Globus pallidus (tissue), 1 donor: ENCODE measurements at regions not wholly inside any gene's neighbourhood (a gene's known extent, or its start where the extent isn't known, plus 50 kb on each side); places are given as distances from the start of the nearest gene placed in this dataset.
"Not testable (repeated sequence)": the region's sequence is repeated elsewhere in the genome, so short reads cannot be mapped to it uniquely, and the experiment has no call there.

ENCODE experiments used
- DNase-seq: peaks from one replicate; pipeline ENCODE4 v3.0.0-alpha.2; 2015; ENCODE audit warnings: low spot score

DNA sequence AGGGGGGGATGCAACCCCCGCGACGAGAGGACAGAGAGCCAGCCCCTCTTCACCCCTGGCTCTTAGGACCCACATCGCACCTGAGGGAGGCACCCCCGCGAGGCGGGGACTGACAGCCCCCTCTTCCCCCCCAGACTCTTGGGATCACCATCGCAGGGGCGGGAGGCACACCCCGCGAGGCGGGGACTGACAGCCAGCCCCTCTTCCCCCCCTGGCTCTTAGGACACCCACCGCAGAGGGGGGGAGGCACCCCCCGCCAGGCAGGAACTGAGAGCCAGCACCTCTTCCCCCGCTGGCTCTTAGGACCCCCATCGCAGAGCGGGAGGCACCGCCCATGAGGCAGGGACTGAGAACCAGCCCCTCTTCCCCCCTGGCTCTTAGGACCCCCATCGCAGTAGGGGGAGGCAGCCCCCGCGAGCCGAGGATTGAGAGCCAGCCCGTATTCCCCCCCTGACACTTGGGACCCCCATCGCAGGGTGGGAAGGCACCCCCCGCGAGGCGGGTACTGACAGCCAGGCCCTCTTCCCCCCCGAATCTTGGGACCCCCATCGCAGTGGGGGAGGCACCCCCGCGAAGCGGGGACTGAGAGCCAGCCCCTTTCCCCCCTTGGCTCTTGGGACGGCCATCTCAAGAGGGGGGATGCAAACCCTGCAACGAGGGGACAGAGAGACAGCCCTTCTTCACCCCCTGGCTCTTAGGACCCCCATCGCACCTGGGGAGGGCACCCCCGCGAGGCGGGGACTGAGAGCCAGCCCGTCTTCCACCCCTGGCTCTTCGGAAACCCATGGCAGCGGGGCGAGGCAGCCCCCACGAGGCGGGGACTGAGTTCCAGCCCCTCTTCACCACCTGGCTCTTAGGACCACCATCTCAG is 2425.1 kb upstream of the PCDH20 start:
- no peak for DNase-seq

DNA sequence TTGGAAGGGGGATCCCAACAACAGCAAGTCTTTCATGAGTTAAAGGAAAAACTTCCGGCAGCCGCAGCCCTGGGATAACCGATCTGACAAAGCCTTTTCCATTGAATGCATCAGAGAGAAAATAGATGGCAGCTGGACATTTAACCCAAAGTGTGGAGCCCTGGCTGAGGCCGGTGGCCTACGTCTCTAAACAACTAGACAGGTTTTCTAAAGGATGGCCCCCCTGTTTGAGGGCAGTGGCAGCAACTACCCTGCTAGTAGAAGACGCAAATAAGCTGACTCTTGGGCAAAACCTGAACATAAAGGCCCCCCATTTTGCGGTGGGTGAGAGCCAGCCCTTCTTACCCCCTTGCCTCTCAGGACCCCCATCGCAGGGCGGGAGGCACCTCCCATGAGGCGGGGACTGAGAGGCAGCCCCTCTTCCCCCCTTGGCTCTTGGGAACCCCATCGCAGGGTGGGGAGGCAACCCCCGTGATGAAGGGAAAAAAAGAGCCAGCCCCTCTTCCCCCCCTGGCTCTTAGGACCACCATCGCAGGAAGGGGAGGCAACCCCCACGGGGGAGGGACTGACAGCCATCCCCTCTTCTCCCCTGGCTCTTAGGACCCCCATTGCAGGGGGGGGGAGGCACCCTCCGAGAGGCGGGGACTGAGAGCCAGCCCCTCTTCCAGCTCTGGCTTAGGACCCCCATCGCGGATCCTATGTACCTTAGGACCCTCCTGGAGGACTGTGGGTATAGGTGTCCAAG is 2422.9 kb upstream of the PCDH20 start:
- DNase-seq = no peak

DNA sequence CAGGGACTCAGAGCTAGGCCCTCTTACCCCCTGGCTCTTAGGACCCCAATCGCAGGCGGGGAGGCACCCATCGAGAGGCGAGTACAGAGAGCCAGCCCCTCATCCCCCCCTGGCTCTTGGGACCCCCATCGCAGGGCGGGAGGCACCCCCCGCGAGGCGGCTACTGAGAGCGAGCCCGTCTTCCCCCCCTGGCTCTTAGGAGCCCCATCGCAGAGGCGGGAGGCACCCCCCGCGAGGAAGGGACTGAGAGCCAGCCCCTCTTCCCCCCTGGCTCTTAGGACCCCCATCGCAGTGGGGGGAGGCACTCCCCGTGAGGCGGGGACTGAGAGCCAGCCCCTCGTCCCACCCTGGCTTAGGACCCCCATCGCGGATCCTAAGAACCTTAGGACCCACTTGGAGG is 2422.1 kb upstream of the PCDH20 start:
- DNase-seq = not testable (repeated sequence)

DNA sequence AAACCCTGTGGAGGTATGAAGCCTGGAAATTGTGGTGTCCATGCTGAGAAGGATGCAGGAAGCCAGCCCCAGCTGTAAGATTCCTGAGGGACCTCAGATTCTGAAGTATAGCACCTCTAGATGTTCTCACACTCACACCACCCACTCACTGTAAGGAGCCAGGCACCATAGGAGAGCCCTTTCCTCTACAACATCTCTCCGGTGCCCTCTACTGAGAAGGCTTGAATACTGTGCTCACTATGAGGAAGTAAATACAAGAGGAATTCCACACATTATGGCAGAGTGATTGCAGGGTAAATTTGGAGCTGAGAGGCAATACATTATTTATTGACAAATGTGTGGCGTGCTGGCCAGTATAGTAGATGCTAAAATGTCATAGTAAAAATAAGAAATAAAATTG is 2414.0 kb upstream of the PCDH20 start:
- not testable (repeated sequence) for DNase-seq

DNA sequence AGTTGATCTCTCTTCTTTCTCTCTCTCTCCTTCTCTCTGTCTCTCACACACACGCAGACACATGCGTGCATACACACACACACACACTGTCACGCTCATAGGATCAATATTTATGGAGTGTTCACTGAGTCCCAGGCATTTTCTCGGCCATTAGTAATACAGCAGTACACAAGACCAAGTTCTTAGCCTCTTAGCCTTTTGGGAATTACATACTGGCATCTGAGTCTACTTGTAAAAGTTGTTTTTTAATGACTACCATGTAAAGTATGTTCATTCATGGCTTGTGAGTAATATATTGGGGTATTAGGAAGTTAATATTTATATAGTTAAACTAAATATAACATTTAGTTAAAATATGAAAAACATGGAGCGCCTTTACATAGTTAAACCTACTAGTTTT is 2406.1 kb upstream of the PCDH20 start:
- not testable (repeated sequence) for DNase-seq

DNA sequence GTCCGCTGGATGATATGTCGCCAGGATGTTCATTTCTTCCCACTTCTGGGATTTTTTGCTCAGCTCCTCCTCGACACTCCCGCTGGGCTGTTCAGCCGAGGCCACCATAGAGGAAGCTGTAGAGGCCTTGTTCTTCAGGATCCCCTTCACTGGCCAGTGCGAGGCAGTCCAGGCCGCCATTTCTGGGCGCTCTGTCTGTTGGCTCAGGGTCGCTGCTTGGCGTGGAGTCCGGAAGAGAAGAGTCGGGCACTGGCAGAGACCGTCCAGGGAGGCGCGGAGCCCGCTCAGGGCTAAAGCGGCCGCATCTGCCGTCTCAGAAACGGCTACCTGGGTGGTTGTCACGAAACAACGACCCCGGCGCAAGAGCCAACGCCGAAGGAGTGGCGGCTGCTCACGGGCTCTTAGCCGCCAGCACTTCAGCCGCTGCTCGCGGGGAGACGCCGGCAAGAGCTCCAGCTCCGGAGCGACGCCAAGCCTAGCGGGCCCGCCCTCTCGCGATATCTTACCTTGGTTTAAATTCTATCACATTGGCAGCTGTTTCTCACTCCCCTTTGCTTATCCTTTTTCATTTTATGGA is 2395.9 kb upstream of the PCDH20 start:
- DNase-seq = not testable (repeated sequence)

DNA sequence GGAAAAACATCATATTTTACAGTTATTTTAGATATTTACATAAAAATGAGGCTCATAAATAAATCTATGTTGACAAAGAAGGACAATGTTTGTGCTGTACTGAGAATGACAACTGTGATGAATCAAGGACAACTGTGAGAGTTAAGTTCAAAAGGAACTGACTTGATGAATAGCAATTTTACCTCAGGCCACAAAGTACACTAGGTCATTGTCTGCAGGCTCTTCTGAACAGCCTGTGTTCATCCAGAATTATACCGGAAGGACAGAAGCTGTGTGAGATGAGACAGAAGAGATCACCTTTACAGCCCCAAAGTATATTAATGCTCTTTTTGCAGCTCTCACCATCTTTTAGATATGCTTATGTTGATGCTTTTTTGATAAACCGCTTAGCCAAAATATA is 2375.5 kb upstream of the PCDH20 start:
- DNase-seq = not testable (repeated sequence)

DNA sequence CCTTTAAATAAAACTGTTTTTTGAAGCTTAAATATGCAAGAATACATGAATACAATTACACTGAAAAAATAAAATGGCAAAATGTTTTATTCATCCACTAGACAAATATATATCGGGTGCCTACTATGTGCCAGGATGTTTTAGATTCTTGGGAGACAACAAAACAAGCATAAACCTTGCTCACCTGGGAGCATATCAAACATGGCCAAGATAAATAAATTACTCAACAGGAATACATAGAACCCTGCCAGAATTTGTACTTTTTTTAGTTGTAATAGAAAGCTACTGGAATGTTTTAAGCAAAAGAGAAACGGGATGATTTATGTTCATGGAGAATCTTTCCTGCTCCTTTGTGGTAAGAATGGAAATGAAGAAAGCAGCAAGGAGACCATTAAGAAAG is 2358.5 kb upstream of the PCDH20 start:
- DNase-seq = no peak

DNA sequence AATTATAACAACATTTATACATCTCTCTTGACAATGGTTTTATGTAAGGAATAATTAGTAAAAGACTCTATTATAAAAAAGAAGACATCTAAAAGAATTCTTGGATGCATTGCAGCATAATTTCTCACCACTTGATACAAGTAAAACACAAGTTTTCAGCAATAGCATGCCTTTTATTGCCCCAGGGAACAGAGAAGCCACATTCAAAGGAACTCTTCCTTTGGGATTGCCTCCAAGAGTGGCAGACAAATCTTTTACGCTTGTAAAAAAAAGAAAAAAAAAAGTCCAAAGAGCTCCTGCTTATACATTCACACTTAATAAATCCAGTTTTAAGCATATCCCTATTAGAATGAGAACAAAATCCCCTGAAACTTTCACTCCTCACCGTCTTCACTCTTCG is 2357.8 kb upstream of the PCDH20 start:
- DNase-seq = no peak

DNA sequence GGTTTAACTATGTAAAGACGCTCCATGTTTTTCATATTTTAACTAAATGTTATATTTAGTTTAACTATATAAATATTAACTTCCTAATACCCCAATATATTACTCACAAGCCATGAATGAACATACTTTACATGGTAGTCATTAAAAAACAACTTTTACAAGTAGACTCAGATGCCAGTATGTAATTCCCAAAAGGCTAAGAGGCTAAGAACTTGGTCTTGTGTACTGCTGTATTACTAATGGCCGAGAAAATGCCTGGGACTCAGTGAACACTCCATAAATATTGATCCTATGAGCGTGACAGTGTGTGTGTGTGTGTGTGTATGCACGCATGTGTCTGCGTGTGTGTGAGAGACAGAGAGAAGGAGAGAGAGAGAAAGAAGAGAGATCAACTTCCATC is 2342.0 kb upstream of the PCDH20 start:
- not testable (repeated sequence) for DNase-seq

DNA sequence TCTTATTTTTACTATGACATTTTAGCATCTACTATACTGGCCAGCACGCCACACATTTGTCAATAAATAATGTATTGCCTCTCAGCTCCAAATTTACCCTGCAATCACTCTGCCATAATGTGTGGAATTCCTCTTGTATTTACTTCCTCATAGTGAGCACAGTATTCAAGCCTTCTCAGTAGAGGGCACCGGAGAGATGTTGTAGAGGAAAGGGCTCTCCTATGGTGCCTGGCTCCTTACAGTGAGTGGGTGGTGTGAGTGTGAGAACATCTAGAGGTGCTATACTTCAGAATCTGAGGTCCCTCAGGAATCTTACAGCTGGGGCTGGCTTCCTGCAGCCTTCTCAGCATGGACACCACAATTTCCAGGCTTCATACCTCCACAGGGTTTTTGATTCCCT is 2334.2 kb upstream of the PCDH20 start:
- DNase-seq = not testable (repeated sequence)

DNA sequence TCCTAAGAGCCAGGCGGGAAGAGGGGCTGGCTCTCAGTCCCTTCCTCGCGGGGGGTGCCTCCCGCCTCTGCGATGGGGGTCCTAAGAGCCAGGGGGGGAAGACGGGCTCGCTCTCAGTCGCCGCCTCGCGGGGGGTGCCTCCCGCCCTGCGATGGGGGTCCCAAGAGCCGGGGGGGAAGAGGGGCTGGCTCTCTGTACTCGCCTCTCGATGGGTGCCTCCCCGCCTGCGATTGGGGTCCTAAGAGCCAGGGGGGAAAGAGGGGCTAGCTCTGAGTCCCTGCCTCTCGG is 2326.1 kb upstream of the PCDH20 start:
- DNase-seq = not testable (repeated sequence)

DNA sequence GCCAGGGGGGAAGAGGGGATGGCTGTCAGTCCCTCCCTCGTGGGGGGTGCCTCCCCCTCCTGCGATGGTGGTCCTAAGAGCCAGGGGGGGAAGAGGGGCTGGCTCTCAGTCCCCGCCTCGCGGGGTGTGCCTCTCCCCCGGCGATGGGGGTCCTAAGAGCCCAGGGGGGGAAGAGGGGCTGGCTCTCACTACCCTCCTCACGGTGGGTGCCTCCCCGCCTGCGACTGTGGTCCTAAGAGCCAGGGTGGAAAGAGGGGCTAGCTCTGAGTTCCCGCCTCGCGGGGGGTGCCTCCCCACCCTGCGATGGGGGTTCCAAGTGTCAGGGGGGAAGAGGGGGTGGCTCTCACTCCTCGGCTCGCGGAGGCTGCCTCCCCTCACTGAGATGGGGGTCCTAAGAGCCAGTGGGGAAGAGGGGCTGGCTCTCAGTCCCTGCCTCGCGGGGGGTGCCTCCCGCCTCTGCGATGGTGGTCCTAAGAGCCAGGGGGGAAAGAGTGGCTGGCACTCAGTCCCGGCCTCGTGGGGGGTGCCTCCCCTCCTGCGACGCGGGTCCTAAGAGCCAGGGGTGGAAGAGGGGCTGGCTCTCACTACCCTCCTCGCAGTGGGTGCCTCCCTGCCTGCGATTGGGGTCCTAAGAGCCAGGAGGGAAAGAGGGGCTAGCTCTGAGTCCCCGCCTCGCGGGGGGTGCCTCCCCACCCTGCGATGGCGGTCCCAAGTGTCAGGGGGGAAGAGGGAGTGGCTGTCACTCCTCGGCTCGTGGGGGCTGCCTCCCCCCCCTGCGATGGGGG is 2325.6 kb upstream of the PCDH20 start:
- no peak for DNase-seq

DNA sequence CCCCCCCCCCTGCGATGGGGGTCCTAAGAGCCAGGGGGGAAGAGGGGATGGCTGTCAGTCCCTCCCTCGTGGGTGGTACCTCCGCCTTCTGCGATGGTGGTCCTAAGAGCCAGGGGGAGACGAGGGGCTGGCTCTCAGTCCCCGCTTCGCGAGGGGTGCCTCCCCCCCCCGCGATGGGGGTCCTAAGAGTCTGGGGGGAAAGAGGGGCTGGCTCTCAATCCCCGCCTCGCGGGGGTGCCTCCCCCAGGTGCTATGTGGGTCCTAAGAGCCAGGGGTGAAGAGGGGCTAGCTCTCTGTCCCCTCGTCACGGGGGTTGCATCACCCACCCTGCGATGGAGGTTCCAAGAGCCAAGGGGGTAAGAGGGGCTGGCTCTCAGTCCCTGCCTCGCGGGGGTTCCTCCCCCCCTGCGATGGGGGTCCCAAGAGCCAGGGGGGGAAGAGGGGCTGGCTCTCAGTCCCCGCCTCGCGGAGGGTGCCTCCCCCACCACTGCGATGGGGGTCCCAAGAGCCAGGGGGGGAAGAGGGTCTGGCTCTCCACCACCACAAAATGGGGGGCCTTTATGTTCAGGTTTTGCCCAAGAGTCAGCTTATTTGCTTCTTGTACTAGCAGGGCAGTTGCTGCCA is 2323.6 kb upstream of the PCDH20 start:
- not testable (repeated sequence) for DNase-seq

DNA sequence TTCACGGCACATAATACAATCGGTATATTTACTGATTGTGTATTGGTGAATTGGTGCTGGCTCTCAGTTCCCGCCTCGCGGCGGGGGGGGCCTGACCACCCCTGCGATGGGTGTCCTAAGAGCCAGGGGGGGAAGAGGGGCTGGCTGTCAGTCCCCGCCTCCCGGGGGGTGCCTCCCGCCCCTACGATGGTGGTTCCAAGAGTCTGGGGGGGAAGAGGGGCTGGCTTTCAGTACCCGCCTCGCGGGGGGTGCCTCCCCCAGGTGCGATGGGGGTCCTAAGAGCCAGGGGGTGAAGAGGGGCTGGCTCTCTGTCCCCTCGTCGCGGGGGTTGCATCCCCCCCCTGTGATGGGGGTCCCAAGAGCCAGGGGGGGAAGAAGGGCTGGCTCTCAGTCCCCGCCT is 2321.8 kb upstream of the PCDH20 start:
- DNase-seq = no peak

DNA sequence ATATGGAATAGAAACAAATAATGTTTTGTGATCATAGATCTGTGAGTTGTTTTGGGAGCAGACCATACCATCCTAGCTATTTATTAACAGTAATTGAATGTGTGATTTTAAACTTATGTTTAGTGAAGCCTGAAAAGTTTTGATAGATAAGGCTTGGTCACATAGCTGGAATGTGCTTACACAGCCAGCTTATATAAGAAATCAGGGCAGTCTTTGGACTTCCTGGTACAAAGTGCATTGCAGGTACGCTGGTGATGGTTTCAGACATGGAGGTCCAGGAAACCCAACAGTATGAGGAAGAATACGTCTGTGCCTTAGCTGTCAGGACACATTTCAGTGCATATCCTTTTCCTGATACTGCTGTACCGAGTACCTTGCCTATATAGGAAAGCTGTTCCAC is 2316.2 kb upstream of the PCDH20 start:
- DNase-seq = no peak

DNA sequence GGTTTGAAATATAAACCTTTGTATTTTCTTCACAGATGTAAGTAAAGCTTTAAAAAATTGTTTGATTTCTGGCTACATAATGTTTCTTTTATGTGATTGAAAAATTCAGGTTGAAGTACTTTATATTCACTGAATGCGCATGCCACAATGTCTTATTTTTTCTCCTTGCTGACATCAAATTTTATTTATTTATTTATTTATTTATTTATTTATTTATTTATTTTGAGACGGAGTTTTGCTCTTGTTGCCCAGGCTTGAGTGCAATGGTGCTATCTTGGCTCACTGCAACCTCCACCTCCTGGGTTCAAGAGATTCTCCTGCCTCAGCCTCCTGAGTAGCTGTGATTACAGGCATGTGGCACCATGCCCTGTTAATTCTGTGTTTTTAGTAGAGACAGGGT is 2296.5 kb upstream of the PCDH20 start:
- not testable (repeated sequence) for DNase-seq

DNA sequence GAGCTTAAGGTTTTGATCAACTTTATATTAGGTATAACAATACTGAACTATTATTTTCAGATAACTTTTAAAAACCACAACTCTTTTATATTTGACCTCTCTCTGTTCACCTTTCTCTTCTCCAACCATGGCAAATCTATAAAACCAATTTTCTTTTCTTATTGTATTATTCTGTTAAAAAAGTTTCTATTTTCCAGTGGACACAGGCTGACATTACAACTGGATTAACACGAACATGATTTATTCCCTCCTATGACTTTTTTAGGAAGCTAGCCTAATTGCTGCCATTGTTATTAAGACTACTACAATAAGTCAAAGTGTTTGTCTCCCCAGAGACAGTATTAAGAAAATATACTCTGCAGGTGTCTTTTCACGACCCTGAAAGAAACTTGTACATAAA is 2291.1 kb upstream of the PCDH20 start:
- DNase-seq = no peak

DNA sequence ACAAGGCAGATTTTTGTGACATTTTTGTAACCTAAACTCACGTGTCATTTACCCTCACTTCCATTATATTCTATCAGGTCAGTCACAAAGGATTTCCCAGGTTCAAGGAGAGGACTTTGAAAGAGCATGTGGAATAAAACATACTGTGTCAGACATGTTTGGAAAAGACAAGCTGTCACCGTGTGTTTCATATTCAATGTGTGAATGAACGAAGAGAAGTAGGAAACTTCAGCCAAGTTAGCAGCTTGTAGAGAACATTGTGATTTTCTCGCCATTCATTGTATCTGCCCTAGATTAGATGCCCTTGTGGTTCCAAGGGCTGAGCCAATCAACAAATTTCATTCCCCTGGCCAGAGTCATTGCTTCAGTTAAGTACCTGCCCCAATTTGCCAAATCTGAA is 2288.9 kb upstream of the PCDH20 start:
- DNase-seq = no peak

DNA sequence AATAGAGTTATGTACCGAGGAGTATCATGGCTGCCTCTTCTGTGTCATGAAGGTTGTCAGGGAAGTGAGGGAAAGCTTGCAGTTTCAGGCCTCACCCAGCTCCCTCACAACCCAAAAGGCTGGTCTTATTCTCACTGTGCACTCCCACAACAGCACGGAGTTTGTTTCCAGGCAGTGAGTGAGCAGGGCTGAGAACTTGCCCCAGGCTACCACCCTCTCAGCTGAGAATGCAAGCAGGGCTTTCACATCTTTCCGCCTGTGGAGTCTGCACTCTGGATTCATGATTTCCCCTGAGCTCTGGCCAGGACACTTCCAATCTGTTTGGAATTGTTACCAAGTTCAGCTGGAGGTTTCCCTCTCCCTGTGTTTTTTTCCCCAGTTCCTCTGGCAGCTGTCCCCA is 2284.7 kb upstream of the PCDH20 start:
- no peak for DNase-seq

DNA sequence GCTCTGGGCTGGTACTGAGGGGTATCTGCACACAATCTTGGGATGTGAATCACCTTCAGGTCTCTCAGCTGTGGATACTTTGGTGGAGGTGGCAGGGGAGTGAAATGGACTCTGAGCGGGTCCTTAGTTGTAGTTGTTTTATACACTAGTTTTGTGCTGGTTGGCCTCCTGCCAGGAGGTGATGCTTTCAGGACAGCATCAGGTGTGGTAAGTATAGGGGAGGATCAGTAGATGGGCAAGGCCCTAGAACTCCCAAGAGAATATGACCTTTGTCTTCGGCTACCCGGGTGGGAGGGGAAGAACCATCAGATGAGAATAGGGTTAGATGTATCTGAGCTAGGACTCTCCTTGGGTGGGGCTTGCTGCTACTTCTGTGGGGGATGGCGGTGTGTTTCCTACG is 2284.3 kb upstream of the PCDH20 start:
- no peak for DNase-seq

DNA sequence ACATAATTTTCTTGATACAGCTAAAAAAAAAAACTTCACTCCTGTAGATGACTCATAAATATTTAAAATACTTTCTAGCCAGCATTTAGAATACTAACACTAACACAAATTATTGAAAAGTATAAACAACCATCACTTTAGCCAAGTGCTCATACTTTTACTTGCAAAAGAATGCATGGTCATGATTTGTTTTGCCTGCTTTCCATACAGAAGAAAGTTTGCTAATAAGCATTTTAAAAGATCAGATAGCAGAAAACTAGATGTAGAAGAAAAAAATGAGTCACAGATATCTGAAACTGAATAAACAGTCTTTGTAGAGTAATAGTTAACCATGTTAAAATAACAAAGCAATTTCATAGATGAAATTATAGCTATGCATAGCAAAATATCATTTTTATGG is 2280.4 kb upstream of the PCDH20 start:
- no peak for DNase-seq
